GM21825 (cell line): ENCODE measurements at regions not wholly inside any gene's neighbourhood (a gene's known extent, or its start where the extent isn't known, plus 50 kb on each side); places are given as distances from the start of the nearest gene placed in this dataset.
"Not testable (repeated sequence)": the region's sequence is repeated elsewhere in the genome, so short reads cannot be mapped to it uniquely, and the experiment has no call there.

Experiments
- ATAC-seq: cut with Tn5 transposase; IDR thresholded peaks from one replicate; pipeline ENCODE4 v1.9.1; 2021; ENCODE audit warnings: mild to moderate bottlenecking, moderate library complexity; ENCODE audit not compliant: unreplicated experiment

GRCh38 chr2:194345347-194345746 lies 1311.7 kb upstream of the SLC39A10 start:
- no peak for ATAC-seq

GRCh38 chr2:194343167-194343566 lies 1313.9 kb upstream of the SLC39A10 start:
- no peak for ATAC-seq

- ATAC-seq, result no peak
Measured at GRCh38 chr2:194332799-194333490, 1324.1 kb upstream of the SLC39A10 start.

GRCh38 chr2:194328456-194328855 lies 1328.6 kb upstream of the SLC39A10 start:
- ATAC-seq, result no peak

GRCh38 chr2:194327196-194327888 lies 1329.7 kb upstream of the SLC39A10 start:
- no peak for ATAC-seq

- no peak for ATAC-seq
Measured at GRCh38 chr2:194323740-194324139, 1333.3 kb upstream of the SLC39A10 start.

GRCh38 chr2:194320520-194320919 lies 1336.5 kb upstream of the SLC39A10 start:
- ATAC-seq, result no peak

- no peak for ATAC-seq
Measured at GRCh38 chr2:194319222-194319992, 1337.6 kb upstream of the SLC39A10 start.

- ATAC-seq, result no peak
Measured at GRCh38 chr2:194314042-194314441, 1343.0 kb upstream of the SLC39A10 start.

GRCh38 chr2:194304191-194304590 lies 1352.8 kb upstream of the SLC39A10 start:
- ATAC-seq, result no peak

GRCh38 chr2:194301946-194302345 lies 1355.1 kb upstream of the SLC39A10 start:
- no peak for ATAC-seq

- ATAC-seq, result no peak
Measured at GRCh38 chr2:194294156-194294555, 1362.9 kb upstream of the SLC39A10 start.

- ATAC-seq, result no peak
Measured at GRCh38 chr2:194291104-194291503, 1365.9 kb upstream of the SLC39A10 start.

- ATAC-seq, result no peak
Measured at GRCh38 chr2:194289712-194290346, 1367.2 kb upstream of the SLC39A10 start.

- not testable (repeated sequence) for ATAC-seq
Measured at GRCh38 chr2:194276667-194277066, 1380.4 kb upstream of the SLC39A10 start.

- no peak for ATAC-seq
Measured at GRCh38 chr2:194271293-194271961, 1385.6 kb upstream of the SLC39A10 start.

GRCh38 chr2:194270648-194271047 lies 1386.4 kb upstream of the SLC39A10 start:
- ATAC-seq, result no peak

- no peak for ATAC-seq
Measured at GRCh38 chr2:194264586-194264985, 1392.4 kb upstream of the SLC39A10 start.

GRCh38 chr2:194260185-194260584 lies 1396.8 kb upstream of the SLC39A10 start:
- ATAC-seq, result no peak

- ATAC-seq, result no peak
Measured at GRCh38 chr2:194257095-194257494, 1399.9 kb upstream of the SLC39A10 start.
